PC-9 (cell line): ENCODE measurements at regions not wholly inside any gene's neighbourhood (a gene's known extent, or its start where the extent isn't known, plus 50 kb on each side); places are given as distances from the start of the nearest gene placed in this dataset.
"Not testable (repeated sequence)": the region's sequence is repeated elsewhere in the genome, so short reads cannot be mapped to it uniquely, and the experiment has no call there.

Experiments
- BruUV-seq: library from RNA; stranded (reverse); fragments of 400-500 nt; replicated peaks from 2 replicates; lab custom pipeline; 2021; lab: Mats Ljungman, UMichigan
- CTCF ChIA-PET: fragments of 300-600 bp; sonication (Branson Sonifier 250); formaldehyde crosslinking; loops from one replicate; lab custom pipeline; 2022; ENCODE audit warnings: antibody characterized with exemption; lab: Charles Lee
- POLR2A ChIA-PET: fragments of 300-600 bp; sonication (Branson Sonifier 250); formaldehyde crosslinking; loops from one replicate; lab custom pipeline; 2022; ENCODE audit warnings: antibody characterized with exemption; ENCODE audit not compliant: unreplicated experiment; lab: Charles Lee
- DNase-seq, 2 experiments: peaks; one replicate each; pipeline versions ENCODE4 v3.0.0 to v3.0.0-alpha.2; 2015 to 2022; ENCODE audit warnings: mixed read lengths in 1 of 2
- H2AFZ ChIP-seq: fragments of 200-600 bp; sonication (generic); 2 replicates; pipeline ENCODE4 v1.8.1; 2017; ENCODE audit warnings: antibody characterized with exemption
- H3F3A ChIP-seq: fragments of 200-600 bp; sonication (generic); 2 replicates; pipeline ENCODE4 v1.8.1; 2017; ENCODE audit warnings: antibody characterized with exemption, mild to moderate bottlenecking, low read depth; ENCODE audit not compliant: insufficient read depth
- H3K27ac ChIP-seq: fragments of 200-600 bp; sonication (generic); 2 replicates; pipeline ENCODE4 v1.6.1; 2016; ENCODE audit warnings: mixed run types
- H3K27me3 ChIP-seq: fragments of 200-600 bp; sonication (generic); 2 replicates; pipeline ENCODE4 v1.6.1; 2016; ENCODE audit warnings: low read depth, mixed run types; ENCODE audit not compliant: insufficient read depth
- H3K36me3 ChIP-seq: fragments of 200-600 bp; sonication (generic); 2 replicates; pipeline ENCODE4 v1.6.1; 2016; ENCODE audit warnings: low read depth, mixed run types
- H3K4me1 ChIP-seq: fragments of 200-600 bp; sonication (generic); replicated peaks from 2 replicates; pipeline ENCODE4 v1.6.1; 2016; ENCODE audit warnings: mixed run types; ENCODE audit not compliant: insufficient read depth
- H3K4me2 ChIP-seq: fragments of 200-600 bp; sonication (generic); 2 replicates; pipeline ENCODE4 v1.6.1; 2017; ENCODE audit warnings: mixed run types
- H3K4me3 ChIP-seq: fragments of 200-600 bp; sonication (generic); 2 replicates; pipeline ENCODE4 v1.6.1; 2016; ENCODE audit warnings: mixed run types
- H3K79me2 ChIP-seq: fragments of 200-600 bp; sonication (generic); 2 replicates; pipeline ENCODE4 v1.6.1; 2017; ENCODE audit warnings: low read depth, mixed run types
- H3K9me2 ChIP-seq: fragments of 200-600 bp; sonication (generic); 2 replicates; pipeline ENCODE4 v1.8.1; 2017; ENCODE audit warnings: mild to moderate bottlenecking; ENCODE audit not compliant: insufficient read depth
- H3K9me3 ChIP-seq: fragments of 200-600 bp; sonication (generic); 2 replicates; pipeline ENCODE4 v1.8.1; 2016; ENCODE audit warnings: low read depth; ENCODE audit not compliant: insufficient read depth
- H4K20me1 ChIP-seq: fragments of 200-600 bp; sonication (generic); 2 replicates; pipeline ENCODE4 v1.8.1; 2017; ENCODE audit not compliant: insufficient read depth
- CTCF ChIP-seq: fragments of 200-600 bp; sonication (generic); conservative IDR thresholded peaks from 2 replicates; pipeline ENCODE4 v1.6.1; 2017; ENCODE audit warnings: mixed run types, antibody characterized with exemption, mild to moderate bottlenecking, moderate library complexity
- EZH2 ChIP-seq: fragments of 200-600 bp; sonication (generic); IDR thresholded peaks from 2 replicates; pipeline ENCODE4 v1.8.0; 2017; ENCODE audit warnings: antibody characterized with exemption, low read depth
- intact Hi-C: fragments of 100-400 bp; cut with micrococcal nuclease; formaldehyde crosslinking; loops from one replicate; pipeline ENCODE4 v1.10.0; 2022; ENCODE audit not compliant: unreplicated experiment

GRCh38 chr10:105729428-105729827 is 1088.3 kb downstream of the SORCS3 start:
- Histone ChIP-seq H3K4me2 (no peak overlapping the region), H3K27ac (no peak overlapping the region), H3K4me3 (no peak overlapping the region), H3K79me2 (no peaks in the 10 kb centered on the region), H3K27me3 (no peaks in the 10 kb centered on the region), H3K9me2 (no peaks in the 10 kb centered on the region), H3K4me1 (no peaks in the 10 kb centered on the region), H3K36me3 (no peaks in the 10 kb centered on the region), H3F3A (no peaks in the 10 kb centered on the region), H3K9me3 (no peaks in the 10 kb centered on the region), H4K20me1 (no peaks in the 10 kb centered on the region), H2AFZ (no peak overlapping the region)
- intact Hi-C loops: no loop called here
- no peak for TF ChIP-seq EZH2
- no peak for TF ChIP-seq CTCF
- ChIA-PET POLR2A (no interaction called here), CTCF (no interaction called here)
- no TSS peak for BruUV-seq
- DNase-seq: no peak

- DNase-seq, H3K4me3 ChIP-seq, H3K4me2 ChIP-seq: not testable (repeated sequence)
Observed at GRCh38 chr10:105727586-105727985, 1086.5 kb downstream of the SORCS3 start.

GRCh38 chr10:105727131-105727530 is 1086.0 kb downstream of the SORCS3 start:
- H3K27ac ChIP-seq: no peak overlapping the region
- ChIA-PET CTCF (no interaction called here), POLR2A (no interaction called here)
- no peaks in the 10 kb centered on the region for H3K36me3 ChIP-seq
- TF ChIP-seq CTCF: no peak
- no peak for TF ChIP-seq EZH2
- BruUV-seq: no TSS peak
- H3K4me2 ChIP-seq: no peak overlapping the region
- H4K20me1 ChIP-seq: no peaks in the 10 kb centered on the region
- H3K4me3 ChIP-seq: no peak overlapping the region
- no peaks in the 10 kb centered on the region for H3K27me3 ChIP-seq
- no peak for DNase-seq
- no peaks in the 10 kb centered on the region for H3K4me1 ChIP-seq
- intact Hi-C loops: no loop called here
- H2AFZ ChIP-seq: no peak overlapping the region
- H3F3A ChIP-seq: no peaks in the 10 kb centered on the region
- H3K9me2 ChIP-seq: no peaks in the 10 kb centered on the region
- H3K9me3 ChIP-seq: no peaks in the 10 kb centered on the region
- no peaks in the 10 kb centered on the region for H3K79me2 ChIP-seq

More at GRCh38 chr10:105727586-105727985, 1086.5 kb downstream of the SORCS3 start:
- intact Hi-C loops, H3K27me3 ChIP-seq, H3F3A ChIP-seq, H2AFZ ChIP-seq, H4K20me1 ChIP-seq, H3K4me1 ChIP-seq, H3K27ac ChIP-seq, H3K36me3 ChIP-seq, CTCF ChIA-PET, H3K79me2 ChIP-seq, H3K9me2 ChIP-seq, POLR2A ChIA-PET, BruUV-seq, H3K9me3 ChIP-seq: not testable (repeated sequence)

- BruUV-seq: no TSS peak
- no peaks in the 10 kb centered on the region for H3K36me3 ChIP-seq
- no peaks in the 10 kb centered on the region for H3K27me3 ChIP-seq
- no peaks in the 10 kb centered on the region for H3K79me2 ChIP-seq
- H3K9me2 ChIP-seq: no peaks in the 10 kb centered on the region
- H3K27ac ChIP-seq: no peak overlapping the region
- H3K4me3 ChIP-seq: no peak overlapping the region
- H3F3A ChIP-seq: no peaks in the 10 kb centered on the region
- intact Hi-C loops: no loop called here
- DNase-seq: no peak
- no peaks in the 10 kb centered on the region for H3K4me1 ChIP-seq
- TF ChIP-seq CTCF (no peak), EZH2 (no peak)
- H2AFZ ChIP-seq: no peak overlapping the region
- no peaks in the 10 kb centered on the region for H3K9me3 ChIP-seq
- H4K20me1 ChIP-seq: no peaks in the 10 kb centered on the region
- CTCF ChIA-PET: no interaction called here
- H3K4me2 ChIP-seq: no peak overlapping the region
- POLR2A ChIA-PET: no interaction called here
Observed at GRCh38 chr10:105726149-105726548, 1085.1 kb downstream of the SORCS3 start.
